ENCODE measurements at regions not wholly inside any gene's neighbourhood (a gene's known extent, or its start where the extent isn't known, plus 50 kb on each side); places are given as distances from the start of the nearest gene placed in this dataset.
"Not testable (repeated sequence)": the region's sequence is repeated elsewhere in the genome, so short reads cannot be mapped to it uniquely, and the experiment has no call there.

GRCh38 chr16:29154676-29155121 is 169.8 kb downstream of the LAT start:
- H3K4me3 ChIP-seq (replicated peaks in 1 of 3): no peak overlapping the region
- H3K4me1 ChIP-seq: peaks cover 0 to 18% of the 10 kb centered on the region in 2 donors
- no peaks in the 10 kb centered on the region for H3K36me3 ChIP-seq
- no peak for DNase-seq
- no peak overlapping the region for H3K27ac ChIP-seq
- intact Hi-C loops (cut with DNase I): no loop called here
- H3K27me3 ChIP-seq: no peaks in the 10 kb centered on the region
- no peak for TF ChIP-seq POLR2A (IDR thresholded peaks at IDR 0.05)
- no peak for TF ChIP-seq CTCF (IDR thresholded peaks at IDR 0.05)
- H3K9me3 ChIP-seq: no peaks in the 10 kb centered on the region
- 52 to 56% methylated on average over 19 to 20 of the region's 20 CpGs for WGBS, 2 donors

GRCh38 chr16:29154088-29154487 is 169.2 kb downstream of the LAT start:
- no peak overlapping the region for H3K27ac ChIP-seq
- TF ChIP-seq POLR2A (IDR thresholded peaks at IDR 0.05): no peak
- TF ChIP-seq CTCF (IDR thresholded peaks at IDR 0.05): no peak
- intact Hi-C loops (cut with DNase I): no loop called here

GRCh38 chr16:29153307-29153706 is 168.5 kb downstream of the LAT start:
- intact Hi-C loops (cut with DNase I); H3K4me3 ChIP-seq (replicated peaks in 1 of 3); H3K27ac ChIP-seq; DNase-seq; H3K36me3 ChIP-seq; H3K27me3 ChIP-seq; H3K9me3 ChIP-seq: not testable (repeated sequence)
- H3K4me1 ChIP-seq: peaks cover 0 to 17% of the 10 kb centered on the region in 2 donors
- WGBS, 2 donors: 80 to 88% methylated on average over 14 of the region's 15 CpGs

More at GRCh38 chr16:29154088-29154487, 169.2 kb downstream of the LAT start:
- no peaks in the 10 kb centered on the region for H3K9me3 ChIP-seq
- H3K27me3 ChIP-seq: no peaks in the 10 kb centered on the region
- no peak for DNase-seq
- WGBS, 2 donors: 53 to 70% methylated on average over 14 to 16 of the region's 18 CpGs
- no peaks in the 10 kb centered on the region for H3K36me3 ChIP-seq
- no peak overlapping the region for H3K4me3 ChIP-seq (replicated peaks in 1 of 3)
- peaks cover 0 to 18% of the 10 kb centered on the region in 2 donors for H3K4me1 ChIP-seq

GRCh38 chr16:29152544-29153031 is 167.7 kb downstream of the LAT start:
- H3K9me3 ChIP-seq; H3K4me3 ChIP-seq (replicated peaks in 1 of 3); H3K36me3 ChIP-seq; H3K27me3 ChIP-seq; DNase-seq; H3K27ac ChIP-seq; intact Hi-C loops (cut with DNase I): not testable (repeated sequence)
- peaks cover 0 to 10% of the 10 kb centered on the region in 2 donors for H3K4me1 ChIP-seq
- WGBS, 2 donors: 82 to 88% methylated on average over 8 to 12 of the region's 12 CpGs

GRCh38 chr16:29151317-29151716 is 166.5 kb downstream of the LAT start:
- Histone ChIP-seq H3K36me3 (no peaks in the 10 kb centered on the region), H3K9me3 (no peaks in the 10 kb centered on the region), H3K4me3 (replicated peaks in 1 of 3) (no peak overlapping the region), H3K27ac (no peak overlapping the region), H3K4me1 (peaks cover 0 to 1% of the 10 kb centered on the region in 2 donors), H3K27me3 (no peaks in the 10 kb centered on the region)
- DNase-seq: no peak
- TF ChIP-seq POLR2A (IDR thresholded peaks at IDR 0.05): no peak
- TF ChIP-seq CTCF (IDR thresholded peaks at IDR 0.05): no peak
- 92 to 95% methylated on average over 12 of the region's 12 CpGs for WGBS, 2 donors
- intact Hi-C loops (cut with DNase I): no loop called here

- H3K9me3 ChIP-seq; intact Hi-C loops (cut with DNase I); DNase-seq; H3K4me1 ChIP-seq; H3K4me3 ChIP-seq (replicated peaks in 1 of 3); H3K27me3 ChIP-seq; H3K27ac ChIP-seq; H3K36me3 ChIP-seq: not testable (repeated sequence)
- 84 to 92% methylated on average over 12 of the region's 12 CpGs for WGBS, 2 donors
These were observed 165.1 kb downstream of the LAT start for GRCh38 chr16:29149912-29150311.

- Histone ChIP-seq H3K27me3 (no peaks in the 10 kb centered on the region), H3K9me3 (no peaks in the 10 kb centered on the region), H3K27ac (no peak overlapping the region), H3K4me3 (replicated peaks in 1 of 3) (no peak overlapping the region), H3K36me3 (no peaks in the 10 kb centered on the region), H3K4me1 (no peaks in the 10 kb centered on the region)
- WGBS, 2 donors: 73 to 83% methylated on average over 12 to 15 of the region's 15 CpGs
- intact Hi-C loops (cut with DNase I): no loop called here
- no peak for DNase-seq
- TF ChIP-seq POLR2A (IDR thresholded peaks at IDR 0.05) (no peak), CTCF (IDR thresholded peaks at IDR 0.05) (no peak)
These were observed 164.0 kb downstream of the LAT start for GRCh38 chr16:29148867-29149272.

Data from thyroid gland (tissue), 4 donors.